ENCODE measurements at regions not wholly inside any gene's neighbourhood (a gene's known extent, or its start where the extent isn't known, plus 50 kb on each side); places are given as distances from the start of the nearest gene placed in this dataset.
"Not testable (repeated sequence)": the region's sequence is repeated elsewhere in the genome, so short reads cannot be mapped to it uniquely, and the experiment has no call there.

- no peak for DNase-seq (ENCODE audit: low read depth in 2 of 2)
Observed at GRCh38 chr13:80515296-80515695, 174.4 kb upstream of the SPRY2 start.

GRCh38 chr13:80513196-80513595, 172.3 kb upstream of the SPRY2 start:
- no peak for DNase-seq (ENCODE audit: low read depth in 2 of 2)

GRCh38 chr13:80510686-80511085, 169.8 kb upstream of the SPRY2 start:
- DNase-seq (ENCODE audit: low read depth in 2 of 2): no peak

- DNase-seq (ENCODE audit: low read depth in 2 of 2): no peak
Observed at GRCh38 chr13:80509264-80509663, 168.3 kb upstream of the SPRY2 start.

GRCh38 chr13:80508031-80508430, 167.1 kb upstream of the SPRY2 start:
- DNase-seq (ENCODE audit: low read depth in 2 of 2): no peak

GRCh38 chr13:80504453-80504852, 163.5 kb upstream of the SPRY2 start:
- DNase-seq (ENCODE audit: low read depth in 2 of 2): no peak

GRCh38 chr13:80502359-80502758, 161.4 kb upstream of the SPRY2 start:
- no peak for DNase-seq (ENCODE audit: low read depth in 2 of 2)

GRCh38 chr13:80501556-80501955, 160.6 kb upstream of the SPRY2 start:
- no peak for DNase-seq (ENCODE audit: low read depth in 2 of 2)

- DNase-seq (ENCODE audit: low read depth in 2 of 2): no peak
Observed at GRCh38 chr13:80499536-80500290, 158.8 kb upstream of the SPRY2 start.

- DNase-seq (ENCODE audit: low read depth in 2 of 2): no peak
Observed at GRCh38 chr13:80498433-80498832, 157.5 kb upstream of the SPRY2 start.

GRCh38 chr13:80497978-80498377, 157.1 kb upstream of the SPRY2 start:
- DNase-seq (ENCODE audit: low read depth in 2 of 2): no peak

GRCh38 chr13:80497439-80497838, 156.5 kb upstream of the SPRY2 start:
- DNase-seq (ENCODE audit: low read depth in 2 of 2): no peak

GRCh38 chr13:80496721-80497397, 155.9 kb upstream of the SPRY2 start:
- no peak for DNase-seq (ENCODE audit: low read depth in 2 of 2)

GRCh38 chr13:80490491-80490943, 149.6 kb upstream of the SPRY2 start:
- DNase-seq (ENCODE audit: low read depth in 2 of 2): not testable (repeated sequence)

GRCh38 chr13:80486402-80486801, 145.5 kb upstream of the SPRY2 start:
- no peak for DNase-seq (ENCODE audit: low read depth in 2 of 2)

GRCh38 chr13:80483157-80483556, 142.2 kb upstream of the SPRY2 start:
- no peak for DNase-seq (ENCODE audit: low read depth in 2 of 2)

GRCh38 chr13:80481588-80481987, 140.7 kb upstream of the SPRY2 start:
- DNase-seq (ENCODE audit: low read depth in 2 of 2): no peak

- no peak for DNase-seq (ENCODE audit: low read depth in 2 of 2)
Observed at GRCh38 chr13:80477661-80478443, 136.9 kb upstream of the SPRY2 start.

GRCh38 chr13:80476953-80477352, 136.0 kb upstream of the SPRY2 start:
- no peak for DNase-seq (ENCODE audit: low read depth in 2 of 2)

GRCh38 chr13:80475718-80476117, 134.8 kb upstream of the SPRY2 start:
- DNase-seq (ENCODE audit: low read depth in 2 of 2): no peak

GRCh38 chr13:80473695-80474094, 132.8 kb upstream of the SPRY2 start:
- DNase-seq (ENCODE audit: low read depth in 2 of 2): no peak

GRCh38 chr13:80469853-80470381, 129.0 kb upstream of the SPRY2 start:
- no peak for DNase-seq (ENCODE audit: low read depth in 2 of 2)
